ENCODE measurements at regions not wholly inside any gene's neighbourhood (a gene's known extent, or its start where the extent isn't known, plus 50 kb on each side); places are given as distances from the start of the nearest gene placed in this dataset.

DNA sequence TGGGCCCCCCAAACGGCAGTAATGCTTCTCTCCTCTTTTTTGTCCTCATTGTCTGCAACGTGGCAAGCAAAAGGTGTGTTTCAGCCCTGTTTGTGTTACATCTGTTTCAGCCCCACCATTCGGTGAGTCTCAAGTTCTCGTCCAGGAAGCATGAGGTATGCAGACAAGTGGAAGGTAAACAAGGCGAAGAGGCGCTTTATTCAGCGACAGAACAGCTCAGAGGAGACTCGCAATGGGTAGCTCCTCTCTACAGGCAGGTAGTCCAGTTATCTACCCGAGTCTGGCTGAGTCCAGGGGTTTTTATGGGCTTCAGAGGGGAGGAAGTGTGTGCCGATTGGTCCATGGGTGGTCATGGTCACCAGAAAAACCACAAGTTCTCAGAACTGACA, 733.4 kb upstream of the CDH7 start:
- Histone ChIP-seq H3K9me3 (ENCODE audit: control insufficient read depth, insufficient read depth, low read depth, low read length) (no peaks in the 10 kb centered on the region), H3K27me3 (ENCODE audit: control insufficient read depth, insufficient read depth, low read length) (no peaks in the 10 kb centered on the region), H3K36me3 (ENCODE audit: control insufficient read depth, insufficient read depth, low read length) (no peaks in the 10 kb centered on the region), H3K9ac (ENCODE audit: insufficient read depth, low read length) (no peak overlapping the region), H2AFZ (ENCODE audit: low read length) (no peak overlapping the region), H3K4me2 (ENCODE audit: extremely low read depth, insufficient read depth, low read length) (no peak overlapping the region), H3K79me2 (ENCODE audit: control insufficient read depth, insufficient read depth, low read length) (no peaks in the 10 kb centered on the region), H3K27ac (ENCODE audit: insufficient read depth, low read length) (no peak overlapping the region), H4K20me1 (ENCODE audit: control insufficient read depth, extremely low read depth, insufficient read depth, low read length) (no peaks in the 10 kb centered on the region), H3K4me1 (ENCODE audit: control insufficient read depth, extremely low read depth, insufficient read depth, low read length) (no peaks in the 10 kb centered on the region), H3K4me3 (replicated peaks in 1 of 4; ENCODE audit: control extremely low read depth in 1 of 4, insufficient read depth in 1 of 4, low read depth in 3 of 4, low read length in 4 of 4) (no peak overlapping the region)
- DNase-seq (ENCODE audit: low read depth in 2 of 2), result no peak
- TF ChIP-seq, protein P1, sequence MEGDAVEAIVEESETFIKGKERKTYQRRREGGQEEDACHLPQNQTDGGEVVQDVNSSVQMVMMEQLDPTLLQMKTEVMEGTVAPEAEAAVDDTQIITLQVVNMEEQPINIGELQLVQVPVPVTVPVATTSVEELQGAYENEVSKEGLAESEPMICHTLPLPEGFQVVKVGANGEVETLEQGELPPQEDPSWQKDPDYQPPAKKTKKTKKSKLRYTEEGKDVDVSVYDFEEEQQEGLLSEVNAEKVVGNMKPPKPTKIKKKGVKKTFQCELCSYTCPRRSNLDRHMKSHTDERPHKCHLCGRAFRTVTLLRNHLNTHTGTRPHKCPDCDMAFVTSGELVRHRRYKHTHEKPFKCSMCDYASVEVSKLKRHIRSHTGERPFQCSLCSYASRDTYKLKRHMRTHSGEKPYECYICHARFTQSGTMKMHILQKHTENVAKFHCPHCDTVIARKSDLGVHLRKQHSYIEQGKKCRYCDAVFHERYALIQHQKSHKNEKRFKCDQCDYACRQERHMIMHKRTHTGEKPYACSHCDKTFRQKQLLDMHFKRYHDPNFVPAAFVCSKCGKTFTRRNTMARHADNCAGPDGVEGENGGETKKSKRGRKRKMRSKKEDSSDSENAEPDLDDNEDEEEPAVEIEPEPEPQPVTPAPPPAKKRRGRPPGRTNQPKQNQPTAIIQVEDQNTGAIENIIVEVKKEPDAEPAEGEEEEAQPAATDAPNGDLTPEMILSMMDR (conservative IDR thresholded peaks at IDR 0.05 in 1 of 2, IDR thresholded peaks at IDR 0.05 in 1 of 2; ENCODE audit: low read depth in 1 of 2, low read length in 2 of 2), result no peak
- no peak for TF ChIP-seq EZH2 (IDR thresholded peaks at IDR 0.05; ENCODE audit: low read length, missing control alignments)

DNA sequence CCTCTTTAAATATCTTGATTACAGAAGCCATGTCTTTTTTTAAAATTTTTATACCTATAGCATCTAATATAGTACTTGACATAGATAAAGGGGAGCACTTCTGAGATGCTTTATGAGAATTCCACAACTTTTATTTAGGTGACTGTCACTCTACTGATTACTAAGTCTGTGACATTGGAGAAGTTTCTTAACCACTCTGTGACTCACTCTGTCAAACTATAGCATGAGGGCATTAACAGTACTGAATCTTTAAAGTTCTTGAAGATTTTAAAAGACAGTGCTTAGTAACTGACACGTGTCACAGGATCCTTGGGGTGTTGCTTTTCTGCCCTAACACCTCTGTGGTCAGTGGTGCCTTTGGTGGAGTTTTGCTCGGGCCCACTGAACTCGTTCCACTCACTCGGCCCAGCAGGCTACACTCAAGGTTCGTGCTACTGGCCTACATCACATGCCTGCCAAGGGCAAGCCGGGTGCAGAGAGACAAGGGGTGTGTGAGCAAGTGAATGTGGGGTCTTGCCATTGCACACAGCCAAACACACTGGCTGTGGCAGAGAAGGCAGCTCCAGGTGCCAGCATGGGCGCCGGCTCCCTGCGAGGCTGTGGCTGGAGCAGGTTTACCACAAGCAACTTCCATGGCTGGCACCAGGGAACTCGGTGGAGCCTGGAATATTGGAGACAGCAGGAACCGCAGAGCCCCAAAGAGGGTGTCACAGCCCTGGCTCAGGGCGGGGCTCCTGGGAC, 734.0 kb upstream of the CDH7 start:
- no peaks in the 10 kb centered on the region for H3K36me3 ChIP-seq (ENCODE audit: control insufficient read depth, insufficient read depth, low read length)
- no peaks in the 10 kb centered on the region for H3K9me3 ChIP-seq (ENCODE audit: control insufficient read depth, insufficient read depth, low read depth, low read length)
- H3K27me3 ChIP-seq (ENCODE audit: control insufficient read depth, insufficient read depth, low read length), result no peaks in the 10 kb centered on the region
- no peak overlapping the region for H3K4me3 ChIP-seq (replicated peaks in 1 of 4; ENCODE audit: control extremely low read depth in 1 of 4, insufficient read depth in 1 of 4, low read depth in 3 of 4, low read length in 4 of 4)
- H3K4me1 ChIP-seq (ENCODE audit: control insufficient read depth, extremely low read depth, insufficient read depth, low read length), result no peaks in the 10 kb centered on the region
- H3K79me2 ChIP-seq (ENCODE audit: control insufficient read depth, insufficient read depth, low read length), result no peaks in the 10 kb centered on the region
- H4K20me1 ChIP-seq (ENCODE audit: control insufficient read depth, extremely low read depth, insufficient read depth, low read length), result no peaks in the 10 kb centered on the region
- H3K27ac ChIP-seq (ENCODE audit: insufficient read depth, low read length), result no peak overlapping the region
- H3K4me2 ChIP-seq (ENCODE audit: extremely low read depth, insufficient read depth, low read length), result no peak overlapping the region
- no peak for DNase-seq (ENCODE audit: low read depth in 2 of 2)
- H3K9ac ChIP-seq (ENCODE audit: insufficient read depth, low read length), result no peak overlapping the region
- no peak overlapping the region for H2AFZ ChIP-seq (ENCODE audit: low read length)
- TF ChIP-seq EZH2 (IDR thresholded peaks at IDR 0.05; ENCODE audit: low read length, missing control alignments), result no peak
- TF ChIP-seq, protein P1 (conservative IDR thresholded peaks at IDR 0.05 in 1 of 2, IDR thresholded peaks at IDR 0.05 in 1 of 2; ENCODE audit: low read depth in 1 of 2, low read length in 2 of 2), result no peak

DNA sequence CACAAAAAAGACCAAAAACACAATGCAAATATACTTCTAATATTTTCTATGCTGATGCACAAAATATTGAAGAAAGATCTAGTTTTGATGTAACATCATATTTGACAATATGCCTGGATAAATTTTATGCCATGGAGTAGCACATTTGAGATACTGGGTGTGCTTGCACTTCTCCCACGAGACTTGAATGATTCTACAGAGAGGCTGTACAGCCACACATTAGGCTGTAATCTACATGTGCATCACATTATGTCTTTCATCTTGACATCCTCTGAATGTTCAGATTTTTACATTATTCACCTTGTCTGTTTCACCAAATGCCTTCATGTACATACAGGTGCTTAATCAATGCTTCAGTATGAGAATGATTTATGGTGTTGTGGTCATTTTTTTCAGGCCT, 756.4 kb upstream of the CDH7 start:
- H4K20me1 ChIP-seq (ENCODE audit: control insufficient read depth, extremely low read depth, insufficient read depth, low read length), result no peaks in the 10 kb centered on the region
- H3K36me3 ChIP-seq (ENCODE audit: control insufficient read depth, insufficient read depth, low read length), result no peaks in the 10 kb centered on the region
- no peaks in the 10 kb centered on the region for H3K79me2 ChIP-seq (ENCODE audit: control insufficient read depth, insufficient read depth, low read length)
- no peak overlapping the region for H3K9ac ChIP-seq (ENCODE audit: insufficient read depth, low read length)
- H3K9me3 ChIP-seq (ENCODE audit: control insufficient read depth, insufficient read depth, low read depth, low read length), result no peaks in the 10 kb centered on the region
- no peaks in the 10 kb centered on the region for H3K27me3 ChIP-seq (ENCODE audit: control insufficient read depth, insufficient read depth, low read length)
- no peak overlapping the region for H3K27ac ChIP-seq (ENCODE audit: insufficient read depth, low read length)
- no peak overlapping the region for H2AFZ ChIP-seq (ENCODE audit: low read length)
- no peak overlapping the region for H3K4me2 ChIP-seq (ENCODE audit: extremely low read depth, insufficient read depth, low read length)
- H3K4me1 ChIP-seq (ENCODE audit: control insufficient read depth, extremely low read depth, insufficient read depth, low read length), result no peaks in the 10 kb centered on the region
- TF ChIP-seq, protein P1 (conservative IDR thresholded peaks at IDR 0.05 in 1 of 2, IDR thresholded peaks at IDR 0.05 in 1 of 2; ENCODE audit: low read depth in 1 of 2, low read length in 2 of 2), result no peak
- TF ChIP-seq EZH2 (IDR thresholded peaks at IDR 0.05; ENCODE audit: low read length, missing control alignments), result no peak
- no peak for DNase-seq (ENCODE audit: low read depth in 2 of 2)
- H3K4me3 ChIP-seq (replicated peaks in 1 of 4; ENCODE audit: control extremely low read depth in 1 of 4, insufficient read depth in 1 of 4, low read depth in 3 of 4, low read length in 4 of 4), result no peak overlapping the region

Measured in fibroblast of lung (primary cell).